ENCODE measurements at regions not wholly inside any gene's neighbourhood (a gene's known extent, or its start where the extent isn't known, plus 50 kb on each side); places are given as distances from the start of the nearest gene placed in this dataset.

GRCh38 chr4:36930562-36931111 lies 313.9 kb upstream of the NWD2 start:
- no peak for TF ChIP-seq RNF2 (IDR thresholded peaks at IDR 0.05; ENCODE audit: borderline replicate concordance, low read depth)
- no peak for TF ChIP-seq FOSL2 (IDR thresholded peaks at IDR 0.05)
- no peak for TF ChIP-seq FOSL2 (CRISPR knock-in tag; IDR thresholded peaks at IDR 0.05)
- TF ChIP-seq MAZ (IDR thresholded peaks at IDR 0.05; ENCODE audit: borderline replicate concordance, low read depth, low read length): no peak
- no peak for TF ChIP-seq EP300 (IDR thresholded peaks at IDR 0.05)
- no peak for TF ChIP-seq CBX2 (IDR thresholded peaks at IDR 0.05; ENCODE audit: borderline replicate concordance, low read depth)
- TF ChIP-seq RCOR1 (IDR thresholded peaks at IDR 0.05; ENCODE audit: low read depth, low read length): no peak
- no peak for TF ChIP-seq ZC3H11A (IDR thresholded peaks at IDR 0.05)
- no peaks in the 10 kb centered on the region for H3K9me3 ChIP-seq
- no peak overlapping the region for H3K4me3 ChIP-seq
- FAIRE-seq (no peak), DNase-seq (ENCODE audit: low read depth in 1 of 2, low spot score in 1 of 2) (no peak), ATAC-seq (no peak)
- ChIA-PET POLR2A (no interaction called here), CTCF (no interaction called here)
- no peak overlapping the region for H3K4me2 ChIP-seq
- no peaks in the 10 kb centered on the region for H3K4me1 ChIP-seq
- no peak overlapping the region for H3K27ac ChIP-seq
- WGBS (ENCODE audit: missing lambda C conversion rate): 0% methylated on average over 1 of the region's 1 CpG

GRCh38 chr4:36944232-36944631 lies 300.3 kb upstream of the NWD2 start:
- DNase-seq (ENCODE audit: low read depth in 1 of 2, low spot score in 1 of 2): no peak
- Histone ChIP-seq H3K9me3 (no peaks in the 10 kb centered on the region), H3K4me2 (no peak overlapping the region), H3K4me1 (no peaks in the 10 kb centered on the region), H3K4me3 (no peak overlapping the region), H3K27ac (no peak overlapping the region)
- no peak for ATAC-seq
- no peak for FAIRE-seq
- POLR2A ChIA-PET: no interaction called here
- TF ChIP-seq HOXB5 (CRISPR knock-in tag; IDR thresholded peaks at IDR 0.05) (no peak), KDM5A (IDR thresholded peaks at IDR 0.05) (no peak), CEBPB (IDR thresholded peaks at IDR 0.05) (no peak), RAD21 (conservative IDR thresholded peaks at IDR 0.05 in 1 of 2, IDR thresholded peaks at IDR 0.05 in 1 of 2) (no peak), FOSL2 (IDR thresholded peaks at IDR 0.05) (no peak), FOSL2 (CRISPR knock-in tag; IDR thresholded peaks at IDR 0.05) (no peak), CBX8 (IDR thresholded peaks at IDR 0.05) (no peak), HDAC2 (IDR thresholded peaks at IDR 0.05) (no peak), HOXA7 (CRISPR knock-in tag; IDR thresholded peaks at IDR 0.05) (no peak), NPAS2 (CRISPR knock-in tag; IDR thresholded peaks at IDR 0.05; ENCODE audit: borderline replicate concordance) (no peak), BCL3 (IDR thresholded peaks at IDR 0.05) (no peak), ZNF302 (CRISPR knock-in tag; IDR thresholded peaks at IDR 0.05) (no peak), CHD2 (IDR thresholded peaks at IDR 0.05; ENCODE audit: low read length, partially characterized antibody) (no peak), ELK1 (IDR thresholded peaks at IDR 0.05; ENCODE audit: low read depth, low read length) (no peak), REST (IDR thresholded peaks at IDR 0.05) (no peak), TFCP2L1 (CRISPR knock-in tag; IDR thresholded peaks at IDR 0.05) (no peak), POLR2AphosphoS2 (conservative IDR thresholded peaks at IDR 0.05; ENCODE audit: low read length) (no peak), HMGXB4 (CRISPR knock-in tag; IDR thresholded peaks at IDR 0.05; ENCODE audit: borderline replicate concordance) (no peak)
- CTCF ChIA-PET: no interaction called here
- 6% methylated on average over 2 of the region's 2 CpGs for WGBS (ENCODE audit: missing lambda C conversion rate)
